ENCODE measurements at regions not wholly inside any gene's neighbourhood (a gene's known extent, or its start where the extent isn't known, plus 50 kb on each side); places are given as distances from the start of the nearest gene placed in this dataset.

GRCh38 chr11:104546501-104546900, 351.8 kb downstream of the CASP12 start:
- Histone ChIP-seq H3K4me1 (no peaks in the 10 kb centered on the region), H3K36me3 (no peaks in the 10 kb centered on the region), H3K27ac (no peak overlapping the region), H3K27me3 (no peaks in the 10 kb centered on the region), H3K9me3 (no peaks in the 10 kb centered on the region), H3K4me3 (no peak overlapping the region)
- intact Hi-C loops (cut with DNase I): no loop called here
- no peak for ATAC-seq
- WGBS, 4 donors: 92 to 98% (median 95%) methylated on average over 2 of the region's 2 CpGs
- no peak for DNase-seq
- TF ChIP-seq POLR2A (IDR thresholded peaks at IDR 0.05) (no peak), CTCF (IDR thresholded peaks at IDR 0.05) (no peak)

GRCh38 chr11:104541701-104542100, 356.6 kb downstream of the CASP12 start:
- TF ChIP-seq POLR2A (IDR thresholded peaks at IDR 0.05) (no peak), CTCF (IDR thresholded peaks at IDR 0.05) (no peak)
- DNase-seq (no peak), ATAC-seq (no peak)
- no peaks in the 10 kb centered on the region for H3K4me1 ChIP-seq
- H3K27me3 ChIP-seq: no peaks in the 10 kb centered on the region
- H3K27ac ChIP-seq: no peak overlapping the region
- intact Hi-C loops (cut with DNase I): no loop called here
- no peak overlapping the region for H3K4me3 ChIP-seq
- 81 to 89% (median 85%) methylated on average over 1 of the region's 1 CpG for WGBS, 4 donors
- no peaks in the 10 kb centered on the region for H3K36me3 ChIP-seq
- H3K9me3 ChIP-seq: no peaks in the 10 kb centered on the region

GRCh38 chr11:104538313-104538712, 359.9 kb downstream of the CASP12 start:
- Histone ChIP-seq H3K4me1 (no peaks in the 10 kb centered on the region), H3K9me3 (no peaks in the 10 kb centered on the region), H3K27ac (no peak overlapping the region), H3K27me3 (no peaks in the 10 kb centered on the region), H3K4me3 (no peak overlapping the region), H3K36me3 (no peaks in the 10 kb centered on the region)
- no peak for TF ChIP-seq CTCF (IDR thresholded peaks at IDR 0.05)
- no peak for TF ChIP-seq POLR2A (IDR thresholded peaks at IDR 0.05)
- DNase-seq: no peak
- 77 to 79% (median 79%) methylated on average over 1 of the region's 1 CpG for WGBS, 4 donors
- no peak for ATAC-seq
- intact Hi-C loops (cut with DNase I): loop anchor here in 1 of 10 donors (5.0 kb wide), 1 partner anchor 274 kb away; no protein-coding TSS in a partner anchor

GRCh38 chr11:104534278-104534677, 364.0 kb downstream of the CASP12 start:
- no peak for DNase-seq
- no peak for ATAC-seq
- Histone ChIP-seq H3K4me3 (no peak overlapping the region), H3K36me3 (no peaks in the 10 kb centered on the region), H3K27me3 (no peaks in the 10 kb centered on the region), H3K9me3 (no peaks in the 10 kb centered on the region), H3K4me1 (peaks cover 0 to 3% (median 0%) of the 10 kb centered on the region in 12 donors), H3K27ac (no peak overlapping the region)
- WGBS, 4 donors: 65 to 83% (median 78%) methylated on average over 2 of the region's 2 CpGs
- intact Hi-C loops (cut with DNase I): no loop called here
- no peak for TF ChIP-seq POLR2A (IDR thresholded peaks at IDR 0.05)
- TF ChIP-seq CTCF (IDR thresholded peaks at IDR 0.05): no peak
